ENCODE measurements at regions not wholly inside any gene's neighbourhood (a gene's known extent, or its start where the extent isn't known, plus 50 kb on each side); places are given as distances from the start of the nearest gene placed in this dataset.
"Not testable (repeated sequence)": the region's sequence is repeated elsewhere in the genome, so short reads cannot be mapped to it uniquely, and the experiment has no call there.

DNA sequence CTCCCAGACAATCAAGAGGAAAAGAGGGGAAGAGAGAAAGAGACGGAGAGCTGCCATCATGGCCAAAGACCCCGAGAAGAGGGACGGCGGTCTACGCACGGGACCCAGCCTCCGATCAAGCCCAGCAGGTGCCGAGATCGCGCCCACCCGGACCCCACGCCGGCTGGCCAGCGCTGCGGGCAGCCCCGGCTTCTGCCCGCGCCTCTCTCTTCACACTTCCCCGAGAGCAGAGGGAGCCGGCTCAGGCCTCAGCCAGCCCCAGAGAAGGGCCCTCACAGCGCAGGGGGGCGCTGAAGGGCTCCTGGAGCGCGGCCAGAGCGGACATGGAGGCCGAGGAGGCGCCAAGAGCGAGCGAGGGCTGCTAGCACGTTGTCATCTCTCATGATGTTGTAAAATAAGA, 613.7 kb downstream of the TUBA3C start:
- H3K4me1 Mint-ChIP-seq = not testable (repeated sequence)

More for the DNA sequence above, 613.7 kb downstream of the TUBA3C start:
- not testable (repeated sequence) for H3K27me3 Mint-ChIP-seq (ENCODE audit: low read depth); H3K4me3 Mint-ChIP-seq; DNase-seq (ENCODE audit: low spot score in 2 of 2, unreplicated experiment in 2 of 2); H3K9me3 Mint-ChIP-seq; H3K27ac Mint-ChIP-seq; H3K36me3 Mint-ChIP-seq

All from mesothelial cell of epicardium (in vitro differentiated cells).